BLaER1 (cell line): ENCODE measurements at regions not wholly inside any gene's neighbourhood (a gene's known extent, or its start where the extent isn't known, plus 50 kb on each side); places are given as distances from the start of the nearest gene placed in this dataset.

Source experiments
- H3K27ac ChIP-seq: shearing (Covaris generic); formaldehyde crosslinking; 2 replicates; pipeline ENCODE4 v1.8.1; 2022
- H3K27me3 ChIP-seq: shearing (Covaris generic); formaldehyde crosslinking; 2 replicates; pipeline ENCODE4 v1.8.1; 2022
- H3K36me3 ChIP-seq: shearing (Covaris generic); formaldehyde crosslinking; 2 replicates; pipeline ENCODE4 v1.8.1; 2022
- H3K4me1 ChIP-seq: shearing (Covaris generic); formaldehyde crosslinking; 2 replicates; pipeline ENCODE4 v1.8.1; 2022
- H3K4me2 ChIP-seq: shearing (Covaris generic); formaldehyde crosslinking; 2 replicates; pipeline ENCODE4 v1.8.1; 2022
- H3K4me3 ChIP-seq: shearing (Covaris generic); formaldehyde crosslinking; 2 replicates; pipeline ENCODE4 v1.8.1; 2022
- H3K9ac ChIP-seq: shearing (Covaris generic); formaldehyde crosslinking; 2 replicates; pipeline ENCODE4 v1.8.1; 2022
- H3K9me3 ChIP-seq: shearing (Covaris generic); formaldehyde crosslinking; 2 replicates; pipeline ENCODE4 v1.8.1; 2022
- H4K20me1 ChIP-seq: shearing (Covaris generic); formaldehyde crosslinking; 2 replicates; pipeline ENCODE4 v1.8.1; 2022
- Cebpa-rat ChIP-seq: shearing (Covaris generic); IDR thresholded peaks from 2 replicates; pipeline ENCODE4 v1.8.1; 2022

GRCh38 chr2:62573936-62574335, 67.9 kb upstream of the TMEM17 start:
- Histone ChIP-seq H3K9me3 (no peaks in the 10 kb centered on the region), H3K9ac (no peak overlapping the region), H3K4me1 (no peaks in the 10 kb centered on the region), H3K4me2 (no peak overlapping the region), H4K20me1 (no peaks in the 10 kb centered on the region), H3K27ac (no peak overlapping the region), H3K4me3 (no peak overlapping the region), H3K36me3 (no peaks in the 10 kb centered on the region), H3K27me3 (no peaks in the 10 kb centered on the region)
- TF ChIP-seq Cebpa-rat: no peak

DNA sequence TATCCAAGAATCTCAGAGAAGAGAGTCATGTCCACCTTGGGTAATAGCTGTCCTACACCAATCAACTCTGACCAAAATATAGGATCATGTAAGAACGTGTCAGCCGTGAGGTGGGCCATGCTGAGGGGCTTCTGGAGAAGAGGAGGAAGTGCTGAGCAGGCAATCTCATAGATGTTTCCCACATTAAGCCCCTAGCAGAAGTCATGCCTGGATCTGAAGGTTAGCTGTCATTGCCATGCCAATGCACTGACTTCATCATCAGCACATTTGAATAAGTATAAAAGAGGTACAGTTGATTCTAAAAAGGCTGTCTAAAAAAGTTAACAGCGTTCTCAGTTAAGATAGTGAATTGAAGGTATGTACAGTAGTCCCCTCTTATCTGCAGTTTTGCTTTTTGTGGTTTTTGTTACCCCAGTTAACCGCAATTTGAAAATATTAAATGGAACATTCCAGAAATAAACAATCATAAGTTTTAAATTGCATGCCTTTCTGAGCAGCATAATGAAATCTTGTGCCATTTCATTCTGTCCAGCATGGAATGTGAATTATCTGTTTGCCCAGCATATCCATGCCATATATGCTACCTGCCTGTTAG, 67.2 kb upstream of the TMEM17 start:
- TF ChIP-seq Cebpa-rat: no peak
- Histone ChIP-seq H3K9me3 (no peaks in the 10 kb centered on the region), H3K27me3 (no peaks in the 10 kb centered on the region), H3K27ac (no peak overlapping the region), H4K20me1 (no peaks in the 10 kb centered on the region), H3K9ac (no peak overlapping the region), H3K4me3 (no peak overlapping the region), H3K36me3 (no peaks in the 10 kb centered on the region), H3K4me1 (no peaks in the 10 kb centered on the region), H3K4me2 (no peak overlapping the region)

DNA sequence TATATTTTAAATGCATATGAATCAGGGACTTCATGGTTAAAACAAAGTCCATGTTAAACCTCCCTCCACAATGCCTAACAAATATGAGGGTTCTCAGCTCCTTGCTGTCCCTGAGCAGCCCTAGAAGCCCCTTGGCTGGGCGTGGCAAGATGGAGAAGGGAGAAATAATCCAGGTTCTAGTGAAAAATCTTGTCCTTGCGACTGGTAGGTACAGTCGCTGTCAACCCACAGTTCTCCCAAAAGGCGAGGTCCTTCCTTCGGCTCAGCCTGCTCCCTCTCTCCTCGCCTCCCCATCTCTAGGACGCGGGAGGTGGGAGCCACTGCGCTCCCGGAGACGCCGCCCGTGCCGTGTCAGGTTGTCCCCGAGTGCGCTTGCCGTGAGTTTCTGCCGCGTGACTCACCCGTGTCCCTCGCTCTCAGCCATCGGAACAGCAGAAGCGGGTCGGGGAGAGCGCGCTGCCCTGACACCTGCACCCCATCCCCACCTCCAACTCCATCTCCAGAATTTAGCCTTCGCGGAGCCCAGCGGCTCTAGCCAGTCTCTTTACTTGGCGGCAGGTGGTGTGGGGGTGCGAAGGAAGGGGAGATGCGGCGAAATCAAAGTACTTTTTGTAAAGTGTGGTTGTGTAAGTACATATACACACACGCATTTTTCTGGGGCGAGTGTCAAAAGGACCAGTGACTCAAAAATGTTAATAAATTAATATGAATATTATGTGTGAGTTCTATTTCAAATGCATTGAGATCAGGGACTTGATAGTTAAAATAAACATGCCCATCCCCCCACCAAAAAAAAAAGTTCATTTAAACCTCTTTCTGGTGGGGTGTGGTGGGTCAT, 65.1 kb upstream of the TMEM17 start:
- H3K4me2 ChIP-seq: no peak overlapping the region
- H3K27ac ChIP-seq: no peak overlapping the region
- no peaks in the 10 kb centered on the region for H4K20me1 ChIP-seq
- H3K27me3 ChIP-seq: no peaks in the 10 kb centered on the region
- no peaks in the 10 kb centered on the region for H3K4me1 ChIP-seq
- TF ChIP-seq Cebpa-rat: no peak
- no peak overlapping the region for H3K9ac ChIP-seq
- H3K36me3 ChIP-seq: no peaks in the 10 kb centered on the region
- no peaks in the 10 kb centered on the region for H3K9me3 ChIP-seq
- no peak overlapping the region for H3K4me3 ChIP-seq

DNA sequence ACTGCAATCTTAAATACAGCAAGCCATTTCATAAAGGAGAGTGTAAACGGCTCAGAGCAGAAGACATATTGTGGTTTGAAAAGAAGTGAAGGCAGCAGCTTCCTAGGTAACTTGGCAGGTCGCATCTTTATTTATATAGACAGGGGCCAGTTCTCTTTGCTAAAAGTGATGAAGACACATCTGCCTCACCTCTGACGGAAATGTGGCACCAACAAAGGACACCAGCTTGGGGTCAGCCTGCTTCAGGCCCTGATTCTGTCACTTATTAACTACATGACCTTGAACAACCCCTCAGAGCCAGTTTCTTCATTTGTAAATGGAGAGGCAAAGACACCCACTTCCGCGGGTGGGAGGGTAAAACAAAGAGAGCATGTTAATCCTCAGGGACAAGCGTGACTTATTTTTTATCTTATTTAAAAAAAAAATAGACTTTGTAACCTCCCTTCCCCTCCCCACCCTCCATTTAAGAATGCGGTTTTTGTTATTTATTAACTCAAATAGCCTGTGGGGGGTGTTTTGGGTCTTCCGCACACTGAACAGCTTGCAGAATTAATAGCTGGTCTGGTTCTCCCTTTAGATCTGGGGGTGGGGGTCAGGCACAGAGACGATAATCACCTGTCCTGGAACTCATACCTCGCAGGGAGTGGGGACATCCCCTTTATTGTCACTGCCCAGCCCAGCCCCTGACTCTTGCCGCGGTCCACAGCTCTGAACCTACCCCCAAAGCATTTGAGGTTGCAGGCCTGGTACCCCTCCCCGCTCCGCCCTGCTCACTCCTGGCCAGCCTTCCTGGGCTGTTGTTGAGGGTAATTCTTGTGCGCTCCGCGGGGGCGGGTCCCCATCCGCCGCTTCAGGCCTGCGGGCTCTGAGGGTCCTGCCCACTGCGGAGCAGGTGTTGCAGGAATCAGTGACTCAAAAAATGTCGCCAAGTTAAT, 64.2 kb upstream of the TMEM17 start:
- no peaks in the 10 kb centered on the region for H3K27me3 ChIP-seq
- no peak for TF ChIP-seq Cebpa-rat
- H3K36me3 ChIP-seq: no peaks in the 10 kb centered on the region
- no peaks in the 10 kb centered on the region for H4K20me1 ChIP-seq
- no peak overlapping the region for H3K4me3 ChIP-seq
- no peak overlapping the region for H3K9ac ChIP-seq
- no peak overlapping the region for H3K27ac ChIP-seq
- H3K9me3 ChIP-seq: no peaks in the 10 kb centered on the region
- no peaks in the 10 kb centered on the region for H3K4me1 ChIP-seq
- H3K4me2 ChIP-seq: no peak overlapping the region

- Histone ChIP-seq H3K9ac (no peak overlapping the region), H3K27me3 (no peaks in the 10 kb centered on the region), H3K9me3 (no peaks in the 10 kb centered on the region), H3K4me3 (no peak overlapping the region), H4K20me1 (no peaks in the 10 kb centered on the region), H3K4me1 (no peaks in the 10 kb centered on the region), H3K36me3 (no peaks in the 10 kb centered on the region), H3K27ac (no peak overlapping the region), H3K4me2 (no peak overlapping the region)
- no peak for TF ChIP-seq Cebpa-rat
Measured at GRCh38 chr2:62568983-62569837, 63.2 kb upstream of the TMEM17 start.

- no peaks in the 10 kb centered on the region for H3K9me3 ChIP-seq
- no peak for TF ChIP-seq Cebpa-rat
- H3K9ac ChIP-seq: no peak overlapping the region
- H3K4me1 ChIP-seq: no peaks in the 10 kb centered on the region
- H3K4me2 ChIP-seq: no peak overlapping the region
- no peaks in the 10 kb centered on the region for H3K27me3 ChIP-seq
- H3K27ac ChIP-seq: no peak overlapping the region
- no peaks in the 10 kb centered on the region for H4K20me1 ChIP-seq
- H3K4me3 ChIP-seq: no peak overlapping the region
- no peaks in the 10 kb centered on the region for H3K36me3 ChIP-seq
Measured at GRCh38 chr2:62568074-62568473, 62.1 kb upstream of the TMEM17 start.

- no peak overlapping the region for H3K9ac ChIP-seq
- no peaks in the 10 kb centered on the region for H4K20me1 ChIP-seq
- H3K4me2 ChIP-seq: no peak overlapping the region
- no peak overlapping the region for H3K27ac ChIP-seq
- H3K4me3 ChIP-seq: no peak overlapping the region
- H3K36me3 ChIP-seq: no peaks in the 10 kb centered on the region
- H3K9me3 ChIP-seq: no peaks in the 10 kb centered on the region
- no peak for TF ChIP-seq Cebpa-rat
- no peaks in the 10 kb centered on the region for H3K4me1 ChIP-seq
- no peaks in the 10 kb centered on the region for H3K27me3 ChIP-seq
Measured at GRCh38 chr2:62567669-62568068, 61.7 kb upstream of the TMEM17 start.

GRCh38 chr2:62566847-62567246, 60.9 kb upstream of the TMEM17 start:
- Histone ChIP-seq H3K4me2 (no peak overlapping the region), H3K9me3 (no peaks in the 10 kb centered on the region), H3K4me3 (no peak overlapping the region), H3K9ac (no peak overlapping the region), H3K4me1 (no peaks in the 10 kb centered on the region), H3K27ac (no peak overlapping the region), H3K27me3 (no peaks in the 10 kb centered on the region), H3K36me3 (no peaks in the 10 kb centered on the region), H4K20me1 (no peaks in the 10 kb centered on the region)
- TF ChIP-seq Cebpa-rat: no peak

DNA sequence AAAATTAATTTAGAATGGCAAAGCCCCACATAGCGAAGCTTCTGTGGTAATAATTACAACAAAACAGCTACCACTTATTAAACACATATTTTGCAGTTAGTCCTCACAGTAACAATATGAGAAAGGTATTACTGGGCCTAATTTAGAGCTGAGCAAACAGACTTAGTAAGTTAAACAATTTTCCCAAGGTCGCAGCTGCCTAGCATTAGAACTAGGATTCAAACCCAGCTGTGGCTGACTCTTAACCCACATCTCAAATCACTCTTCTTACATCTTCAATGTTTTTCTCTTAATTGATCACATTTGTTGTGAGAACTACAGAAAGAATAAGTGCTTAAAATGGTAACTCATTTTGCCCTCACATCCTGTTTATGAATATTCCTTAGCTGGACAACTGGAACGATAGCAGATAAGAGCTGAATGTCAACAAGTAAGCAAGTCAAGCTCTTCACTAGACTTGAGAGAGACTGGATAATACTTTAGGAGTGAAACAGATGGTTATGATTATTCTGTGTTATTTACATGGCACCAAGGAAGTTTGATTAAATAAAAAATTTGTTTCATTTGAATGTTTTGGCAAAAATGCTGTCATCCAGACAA, 59.4 kb upstream of the TMEM17 start:
- no peak overlapping the region for H3K9ac ChIP-seq

More for the DNA sequence above, 59.4 kb upstream of the TMEM17 start:
- H3K4me1 ChIP-seq: no peaks in the 10 kb centered on the region
- no peak overlapping the region for H3K4me2 ChIP-seq
- no peak overlapping the region for H3K4me3 ChIP-seq
- no peaks in the 10 kb centered on the region for H3K36me3 ChIP-seq
- H3K27ac ChIP-seq: no peak overlapping the region
- TF ChIP-seq Cebpa-rat: no peak
- no peaks in the 10 kb centered on the region for H3K27me3 ChIP-seq
- H3K9me3 ChIP-seq: no peaks in the 10 kb centered on the region
- no peaks in the 10 kb centered on the region for H4K20me1 ChIP-seq
